ENCODE measurements at regions not wholly inside any gene's neighbourhood (a gene's known extent, or its start where the extent isn't known, plus 50 kb on each side); places are given as distances from the start of the nearest gene placed in this dataset.

DNA sequence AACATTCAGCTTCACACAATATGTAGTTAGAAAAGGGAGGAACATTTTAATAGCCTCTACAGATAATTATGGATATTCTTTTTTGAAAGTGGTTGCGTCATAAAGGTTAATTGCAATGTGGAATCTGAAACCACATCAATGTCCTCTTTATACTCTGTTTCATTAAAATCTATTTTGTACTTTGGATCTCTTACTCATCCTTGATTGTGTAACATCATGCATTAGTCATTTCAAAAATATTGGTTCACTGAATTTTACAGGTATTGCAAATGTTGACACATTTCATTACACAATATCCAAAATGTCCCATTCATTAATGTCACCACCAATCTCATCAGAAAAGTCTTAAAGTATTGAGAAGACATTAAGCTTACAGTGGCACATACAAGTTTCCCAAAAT is 62.7 kb upstream of the USP9X start (continued):
- TF ChIP-seq ZFP36 (IDR thresholded peaks at IDR 0.05; ENCODE audit: borderline replicate concordance, partially characterized antibody), result no peak
- 0 out of 2 replicates have a peak, but pooled peaks have one; percentile 59 for TF ChIP-seq HOXA7 (CRISPR knock-in tag; IDR thresholded peaks at IDR 0.05)
- TF ChIP-seq JUN (IDR thresholded peaks at IDR 0.05), result peak in 1 of 2 experiments; percentile 89; a peak in 1 of 5 replicates
- 0 out of 5 replicates have a peak, but pooled peaks of 1 of the 2 experiments have one; percentile 23 for TF ChIP-seq RAD21 (conservative IDR thresholded peaks at IDR 0.05 in 1 of 2, IDR thresholded peaks at IDR 0.05 in 1 of 2)
- TF ChIP-seq HOXB5 (CRISPR knock-in tag; IDR thresholded peaks at IDR 0.05), result peak; percentile 96

DNA sequence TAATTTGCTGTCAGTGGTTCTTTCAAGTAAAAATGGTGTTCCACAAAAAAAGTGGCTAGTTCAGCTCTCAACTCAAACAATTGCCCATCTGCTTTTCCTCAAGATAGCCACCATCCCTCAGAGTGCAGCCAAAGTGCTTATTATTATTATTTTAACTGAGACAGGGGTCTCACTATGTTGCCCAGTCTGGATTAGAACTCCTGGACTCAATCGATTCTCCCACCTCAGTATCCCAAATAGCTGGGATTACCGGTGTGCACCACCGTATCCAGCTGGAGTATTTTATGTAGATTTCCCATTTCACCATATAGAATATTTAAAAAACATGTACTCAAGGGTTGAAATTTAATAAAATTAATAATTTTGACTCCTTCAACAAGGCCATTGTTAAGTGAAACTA is 62.1 kb upstream of the USP9X start:
- no peaks in the 10 kb centered on the region for H3K9me3 ChIP-seq
- ATAC-seq (no peak), DNase-seq (ENCODE audit: low read depth in 1 of 2, low spot score in 1 of 2) (no peak), FAIRE-seq (no peak)
- H3K4me1 ChIP-seq, result peaks cover 50% of the 10 kb centered on the region
- ChIA-PET CTCF (interaction anchor here (2.1 kb wide), 1 partner anchor 92 kb away, joined by 7 read pairs; no protein-coding TSS in a partner anchor), POLR2A (no interaction called here)
- TF ChIP-seq ESRRA (IDR thresholded peaks at IDR 0.05; ENCODE audit: borderline replicate concordance, low read length) (no peak), HOXB5 (CRISPR knock-in tag; IDR thresholded peaks at IDR 0.05) (no peak), KDM1A (IDR thresholded peaks at IDR 0.05; ENCODE audit: low read depth) (no peak), RARB (CRISPR knock-in tag; IDR thresholded peaks at IDR 0.05) (no peak), KDM5A (IDR thresholded peaks at IDR 0.05) (no peak), RCOR1 (IDR thresholded peaks at IDR 0.05; ENCODE audit: low read depth, low read length) (no peak), HOXB13 (CRISPR knock-in tag; IDR thresholded peaks at IDR 0.05; ENCODE audit: low read depth) (no peak), SREBF2 (IDR thresholded peaks at IDR 0.05) (no peak), EHF (CRISPR knock-in tag; IDR thresholded peaks at IDR 0.05) (no peak), GATA3 (IDR thresholded peaks at IDR 0.05; ENCODE audit: borderline replicate concordance) (no peak), POLR2AphosphoS2 (conservative IDR thresholded peaks at IDR 0.05; ENCODE audit: low read length) (no peak), ZSCAN20 (CRISPR knock-in tag; IDR thresholded peaks at IDR 0.05) (no peak), TP53 (CRISPR knock-in tag; IDR thresholded peaks at IDR 0.05) (no peak), BHLHE40 (IDR thresholded peaks at IDR 0.05; ENCODE audit: low read depth, low read length) (no peak), CEBPB (IDR thresholded peaks at IDR 0.05) (no peak), FOSL2 (IDR thresholded peaks at IDR 0.05) (no peak), FOSL2 (CRISPR knock-in tag; IDR thresholded peaks at IDR 0.05) (no peak), EP300 (IDR thresholded peaks at IDR 0.05) (no peak), CBX8 (IDR thresholded peaks at IDR 0.05) (no peak)
- TF ChIP-seq, protein P1, sequence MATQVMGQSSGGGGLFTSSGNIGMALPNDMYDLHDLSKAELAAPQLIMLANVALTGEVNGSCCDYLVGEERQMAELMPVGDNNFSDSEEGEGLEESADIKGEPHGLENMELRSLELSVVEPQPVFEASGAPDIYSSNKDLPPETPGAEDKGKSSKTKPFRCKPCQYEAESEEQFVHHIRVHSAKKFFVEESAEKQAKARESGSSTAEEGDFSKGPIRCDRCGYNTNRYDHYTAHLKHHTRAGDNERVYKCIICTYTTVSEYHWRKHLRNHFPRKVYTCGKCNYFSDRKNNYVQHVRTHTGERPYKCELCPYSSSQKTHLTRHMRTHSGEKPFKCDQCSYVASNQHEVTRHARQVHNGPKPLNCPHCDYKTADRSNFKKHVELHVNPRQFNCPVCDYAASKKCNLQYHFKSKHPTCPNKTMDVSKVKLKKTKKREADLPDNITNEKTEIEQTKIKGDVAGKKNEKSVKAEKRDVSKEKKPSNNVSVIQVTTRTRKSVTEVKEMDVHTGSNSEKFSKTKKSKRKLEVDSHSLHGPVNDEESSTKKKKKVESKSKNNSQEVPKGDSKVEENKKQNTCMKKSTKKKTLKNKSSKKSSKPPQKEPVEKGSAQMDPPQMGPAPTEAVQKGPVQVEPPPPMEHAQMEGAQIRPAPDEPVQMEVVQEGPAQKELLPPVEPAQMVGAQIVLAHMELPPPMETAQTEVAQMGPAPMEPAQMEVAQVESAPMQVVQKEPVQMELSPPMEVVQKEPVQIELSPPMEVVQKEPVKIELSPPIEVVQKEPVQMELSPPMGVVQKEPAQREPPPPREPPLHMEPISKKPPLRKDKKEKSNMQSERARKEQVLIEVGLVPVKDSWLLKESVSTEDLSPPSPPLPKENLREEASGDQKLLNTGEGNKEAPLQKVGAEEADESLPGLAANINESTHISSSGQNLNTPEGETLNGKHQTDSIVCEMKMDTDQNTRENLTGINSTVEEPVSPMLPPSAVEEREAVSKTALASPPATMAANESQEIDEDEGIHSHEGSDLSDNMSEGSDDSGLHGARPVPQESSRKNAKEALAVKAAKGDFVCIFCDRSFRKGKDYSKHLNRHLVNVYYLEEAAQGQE (IDR thresholded peaks at IDR 0.05), result no peak
- TF ChIP-seq, protein P2, sequence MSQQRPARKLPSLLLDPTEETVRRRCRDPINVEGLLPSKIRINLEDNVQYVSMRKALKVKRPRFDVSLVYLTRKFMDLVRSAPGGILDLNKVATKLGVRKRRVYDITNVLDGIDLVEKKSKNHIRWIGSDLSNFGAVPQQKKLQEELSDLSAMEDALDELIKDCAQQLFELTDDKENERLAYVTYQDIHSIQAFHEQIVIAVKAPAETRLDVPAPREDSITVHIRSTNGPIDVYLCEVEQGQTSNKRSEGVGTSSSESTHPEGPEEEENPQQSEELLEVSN (IDR thresholded peaks at IDR 0.05; ENCODE audit: borderline replicate concordance, low read depth), result no peak
- WGBS (ENCODE audit: missing lambda C conversion rate), result 72% methylated on average over 3 of the region's 3 CpGs
- H3K27ac ChIP-seq, result peak overlapping the region; percentile 87 to 89
- peak overlapping the region; percentile 63 for H3K4me2 ChIP-seq
- H3K4me3 ChIP-seq, result no peak overlapping the region

Data from A549 (cell line).